GM04504 (cell line): ENCODE measurements at regions not wholly inside any gene's neighbourhood (a gene's known extent, or its start where the extent isn't known, plus 50 kb on each side); places are given as distances from the start of the nearest gene placed in this dataset.
A peak's percentile ranks its signal among the peaks of the same experiment; 100 is the strongest.
"Not testable (repeated sequence)": the region's sequence is repeated elsewhere in the genome, so short reads cannot be mapped to it uniquely, and the experiment has no call there.

Experiments used
- DNase-seq: peaks from one replicate; pipeline ENCODE4 v3.0.0-alpha.2; 2012; ENCODE audit warnings: low read depth

DNA sequence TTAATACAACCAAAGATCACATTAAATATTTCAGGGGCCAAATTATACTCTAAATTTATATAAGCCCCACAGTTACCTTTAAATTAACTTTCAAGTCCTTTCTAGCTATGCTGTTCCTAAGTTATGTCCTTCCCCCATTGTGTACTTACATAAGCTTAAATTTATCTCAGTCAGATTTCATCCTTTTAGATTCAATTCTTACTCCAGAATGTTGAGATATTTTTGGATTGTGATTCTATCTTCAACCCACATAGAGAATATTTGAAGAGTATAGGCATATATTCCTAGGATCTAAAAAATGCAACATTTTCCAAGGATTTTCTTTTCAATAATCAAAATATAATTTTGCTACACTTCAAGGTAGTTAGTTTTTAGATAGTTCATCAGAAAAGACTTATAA lies 242.8 kb downstream of the KCNE4 start:
- no peak for DNase-seq

DNA sequence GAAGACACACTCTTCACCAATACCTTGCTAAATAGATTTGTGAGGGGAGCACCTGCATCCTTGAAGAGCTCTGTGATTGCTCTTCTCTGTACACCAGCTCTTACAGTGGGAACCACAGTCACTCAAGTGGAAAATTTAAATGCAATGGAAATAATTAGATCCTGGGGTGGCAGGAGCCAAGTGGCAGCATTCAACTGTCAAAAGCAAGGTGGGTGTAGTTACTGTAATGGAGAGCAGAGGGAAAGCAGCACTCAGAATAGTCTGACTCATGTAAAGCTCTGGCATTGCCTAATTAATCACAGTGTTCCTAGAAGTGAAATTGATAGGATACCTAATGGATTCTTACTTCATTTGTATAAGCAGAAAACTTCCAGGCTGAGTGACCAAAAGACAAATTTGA lies 245.8 kb downstream of the KCNE4 start:
- no peak for DNase-seq

DNA sequence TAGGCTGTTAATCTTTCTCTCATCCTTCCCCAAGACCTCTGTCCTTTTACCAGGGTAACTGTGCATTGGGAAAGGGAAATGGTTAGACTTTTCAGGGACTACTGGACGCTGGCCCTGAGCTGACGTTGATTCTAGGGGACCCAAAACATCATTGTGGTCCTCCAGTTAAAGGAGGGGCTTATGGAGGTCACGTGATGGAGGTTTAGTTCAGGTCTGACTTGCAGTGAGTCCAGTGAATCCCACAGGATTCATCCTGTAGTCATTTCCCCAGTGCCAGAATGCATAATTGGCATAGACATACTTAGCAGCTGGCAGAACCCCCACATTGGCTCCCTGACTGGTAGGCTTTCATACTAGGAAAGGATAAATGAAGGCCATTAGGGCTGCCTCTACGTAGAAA lies 246.3 kb downstream of the KCNE4 start:
- not testable (repeated sequence) for DNase-seq

DNA sequence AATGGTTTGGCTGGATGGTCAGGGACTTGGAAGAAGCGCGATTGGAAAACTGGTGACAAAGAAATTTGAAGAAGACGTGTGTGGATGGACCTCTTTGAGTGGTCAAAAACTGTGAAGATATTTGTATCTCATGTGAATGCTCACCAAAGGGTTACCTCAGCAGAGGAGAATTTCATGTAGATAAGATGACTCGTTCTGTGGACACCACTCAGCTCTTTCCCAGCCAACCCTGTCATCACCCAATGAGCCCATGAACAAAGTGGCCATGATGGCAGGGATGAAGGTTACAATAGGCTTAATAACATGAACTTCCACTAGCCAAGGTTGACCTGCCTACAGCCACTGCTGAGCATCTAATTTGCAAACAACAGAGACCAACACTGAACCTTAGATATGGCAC lies 248.3 kb downstream of the KCNE4 start:
- no peak for DNase-seq

DNA sequence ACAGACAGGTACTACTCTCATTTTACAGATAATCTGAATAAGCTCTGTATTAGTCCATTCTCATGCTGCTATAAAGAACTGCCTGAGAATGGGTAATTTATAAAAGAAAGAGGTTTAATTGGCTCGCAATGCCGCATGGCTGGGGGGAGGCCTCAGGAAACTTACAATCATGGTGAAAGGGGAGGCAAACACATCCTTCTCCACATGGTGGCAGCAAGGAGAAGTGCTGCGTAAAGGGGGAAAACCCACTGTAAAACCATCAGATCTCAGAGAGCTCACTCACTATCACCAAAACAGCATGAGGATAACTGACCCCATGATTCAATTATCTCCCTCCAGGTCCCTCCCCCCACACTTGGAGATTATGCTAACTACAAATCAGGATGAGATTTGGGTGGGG lies 254.4 kb downstream of the KCNE4 start:
- DNase-seq: no peak

DNA sequence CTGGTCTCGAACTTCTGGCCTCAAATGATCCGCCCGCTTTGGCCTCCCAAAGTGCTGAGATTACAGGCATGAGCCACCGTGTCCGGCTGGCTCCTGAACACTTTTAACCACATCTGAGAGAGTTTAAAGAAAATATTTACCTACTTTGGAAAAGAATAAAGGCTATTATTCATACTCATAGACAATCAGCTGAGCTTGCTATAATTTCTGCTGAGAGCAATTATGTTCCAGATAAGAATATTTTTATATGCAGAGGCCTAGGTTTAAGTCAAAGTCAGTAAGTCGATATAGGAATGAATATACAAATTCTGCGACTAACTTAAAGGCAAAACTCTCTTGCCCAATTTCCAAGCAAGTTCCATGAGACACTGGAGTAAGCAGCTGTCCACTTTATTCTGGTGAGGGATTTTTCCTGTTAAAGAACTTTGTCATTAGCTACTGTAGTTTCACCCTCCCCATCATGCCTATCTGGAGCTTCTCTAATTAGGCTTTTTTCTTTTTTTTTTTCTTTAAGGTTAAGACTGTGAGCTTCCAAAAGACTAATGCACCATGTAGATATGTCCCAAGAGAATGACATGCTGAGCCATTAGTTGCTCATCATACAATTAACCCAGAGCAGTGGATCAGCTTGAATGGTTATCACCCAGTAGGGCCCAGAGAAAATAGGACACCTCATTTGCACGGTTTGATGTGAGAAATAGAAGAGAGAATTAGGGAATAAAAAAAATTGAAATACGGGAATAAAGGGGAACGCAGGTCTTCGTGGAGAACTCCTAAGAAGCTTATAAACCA lies 260.1 kb downstream of the KCNE4 start:
- DNase-seq: no peak

DNA sequence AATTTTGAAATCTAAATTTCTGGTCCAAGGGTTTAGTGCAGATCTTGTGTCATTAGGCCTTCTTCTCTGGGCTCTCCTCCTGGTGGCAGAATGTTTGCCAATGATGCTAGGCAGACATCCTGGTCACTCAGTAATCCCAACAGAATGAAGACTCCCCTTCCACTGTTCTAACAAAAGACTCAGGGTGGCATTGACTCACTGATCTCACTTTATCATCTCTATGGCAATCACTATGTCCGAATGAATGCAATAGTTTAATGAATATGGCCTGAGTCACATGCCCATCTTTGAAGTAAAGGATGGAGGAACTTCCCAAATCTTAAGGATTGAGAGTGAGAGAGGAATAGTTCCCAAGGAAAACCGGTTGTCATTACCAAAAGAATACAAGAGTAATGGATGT lies 261.1 kb downstream of the KCNE4 start:
- no peak for DNase-seq

DNA sequence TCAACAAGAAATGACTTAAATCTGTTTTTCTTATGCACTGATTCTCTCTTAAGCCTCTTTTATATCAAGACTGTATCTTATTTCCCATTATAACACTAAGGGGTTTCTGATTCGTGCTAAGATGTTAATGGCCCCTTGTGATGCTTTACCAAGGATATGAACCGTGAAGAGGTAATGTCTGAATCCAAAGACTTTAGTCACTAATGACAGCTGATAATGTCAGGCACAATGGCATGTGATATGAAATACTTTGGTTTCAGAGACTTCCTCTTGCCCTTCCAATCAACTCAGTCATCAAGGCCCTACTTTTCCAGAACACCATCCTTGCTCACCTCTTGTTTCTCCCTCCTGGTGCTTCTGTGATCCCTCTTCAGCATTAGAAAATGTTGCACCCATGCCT lies 262.8 kb downstream of the KCNE4 start:
- no peak for DNase-seq

DNA sequence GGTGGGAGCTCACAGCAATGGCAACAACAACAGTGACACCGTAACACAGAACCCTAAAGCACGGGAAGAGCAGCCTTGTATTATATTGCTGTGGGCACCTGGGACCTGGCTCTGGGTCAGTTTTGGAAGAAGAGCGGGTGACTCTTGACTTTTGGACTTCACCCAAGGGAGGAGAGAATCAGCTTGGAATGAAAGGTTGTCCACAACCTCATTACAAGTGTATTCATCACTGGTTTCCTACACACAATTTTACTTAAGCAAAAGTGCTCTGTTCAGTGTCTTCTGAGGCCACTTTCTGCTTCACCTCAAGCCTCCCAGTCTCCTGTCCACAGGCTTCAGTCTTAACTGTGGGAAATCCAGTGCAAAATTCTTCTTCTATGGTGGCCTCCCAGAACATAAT lies 263.8 kb downstream of the KCNE4 start:
- peak; percentile 20 for DNase-seq

DNA sequence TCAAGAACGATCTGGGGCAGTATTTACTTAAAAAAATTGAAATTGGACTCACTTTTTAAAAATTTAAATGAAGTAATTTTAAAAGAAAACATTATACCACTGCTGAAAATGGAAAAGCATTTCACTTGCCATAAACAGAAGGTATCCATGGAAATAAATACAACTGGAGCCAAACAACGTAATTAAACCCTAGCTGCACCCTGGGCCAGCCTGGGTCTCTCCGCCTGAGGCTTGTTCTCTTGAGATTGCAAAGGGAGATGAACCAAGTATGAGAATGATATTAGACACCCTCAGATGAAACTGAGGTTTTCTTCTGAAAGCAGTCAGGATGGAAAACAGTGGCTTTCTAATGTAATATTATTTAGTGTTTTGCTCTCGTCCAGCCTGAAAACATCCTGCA lies 264.4 kb downstream of the KCNE4 start:
- no peak for DNase-seq

DNA sequence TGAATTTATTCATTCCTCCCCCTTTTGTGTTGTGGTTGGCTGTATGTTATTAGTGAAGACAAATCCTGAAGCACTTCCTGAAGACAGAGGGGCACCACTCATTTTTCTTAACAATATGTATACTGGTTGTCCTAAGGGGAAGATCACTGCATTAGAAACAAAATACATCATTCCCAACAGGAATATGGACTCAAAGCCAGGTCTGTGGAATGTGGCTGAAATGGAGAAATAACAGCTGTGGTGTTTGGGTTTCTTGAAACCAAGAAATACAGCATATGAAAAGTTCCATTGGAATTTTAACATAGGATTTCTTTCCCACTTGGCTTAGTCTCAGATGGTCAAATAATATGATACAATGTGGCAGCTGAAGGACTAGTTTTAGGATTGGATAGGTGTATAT lies 267.6 kb downstream of the KCNE4 start:
- no peak for DNase-seq

DNA sequence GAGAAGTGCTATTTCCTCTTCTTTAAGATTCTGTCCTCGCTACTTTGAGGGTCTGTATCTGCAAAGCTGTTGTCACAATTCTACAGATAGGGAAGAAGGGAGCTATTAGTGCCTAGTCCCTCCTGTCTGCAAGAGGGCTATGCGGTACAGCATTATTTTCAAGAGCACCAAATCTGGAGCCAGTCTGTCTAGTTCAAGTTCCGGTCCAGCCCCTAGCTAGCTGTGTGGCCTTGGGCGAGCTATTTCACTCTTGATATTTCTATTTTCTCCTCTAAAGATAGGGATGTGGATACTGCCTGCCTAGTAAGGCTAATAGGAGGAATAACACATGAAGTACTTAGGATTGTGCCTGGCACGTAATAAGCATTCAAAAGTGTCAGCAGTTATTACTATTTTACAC lies 272.4 kb downstream of the KCNE4 start:
- DNase-seq: no peak

DNA sequence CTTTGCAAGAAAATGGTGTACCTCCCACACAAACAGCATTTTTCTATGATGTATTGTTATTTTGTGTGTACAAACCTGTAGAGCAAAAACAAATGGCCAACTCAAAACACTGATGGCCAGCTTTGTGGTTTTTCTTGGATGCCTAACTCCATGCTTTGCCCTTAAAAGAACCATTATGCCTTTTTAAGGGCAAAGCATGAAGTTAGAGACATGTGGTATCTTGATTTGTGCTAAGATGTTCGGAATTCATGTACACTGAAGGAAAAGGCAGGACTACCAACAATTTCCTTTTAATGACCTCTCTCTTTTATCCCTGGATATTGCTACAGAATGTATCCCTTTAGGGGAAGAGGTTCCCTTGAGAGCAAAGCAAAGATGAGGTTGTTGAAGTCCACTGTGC lies 273.6 kb downstream of the SCG2 start:
- DNase-seq: no peak

DNA sequence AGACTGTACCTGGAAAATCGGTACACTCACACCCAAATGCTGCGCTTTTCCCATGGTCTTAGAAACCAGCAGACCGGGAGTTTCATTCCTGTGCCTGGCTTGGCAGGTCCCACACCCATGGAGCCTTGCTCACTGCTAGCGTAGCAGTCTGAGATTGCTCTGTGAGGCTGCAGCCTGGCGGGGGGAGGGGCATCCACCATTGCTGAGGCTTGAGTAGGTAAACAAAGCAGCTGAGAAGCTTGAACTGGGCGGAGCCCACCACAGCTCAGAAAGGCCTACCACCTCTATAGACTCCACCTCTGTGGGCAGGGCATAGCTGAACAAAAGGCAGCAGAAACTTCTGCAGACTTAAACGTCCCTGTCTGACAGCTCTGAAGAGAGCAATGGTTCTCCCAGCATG lies 271.4 kb downstream of the SCG2 start:
- not testable (repeated sequence) for DNase-seq

DNA sequence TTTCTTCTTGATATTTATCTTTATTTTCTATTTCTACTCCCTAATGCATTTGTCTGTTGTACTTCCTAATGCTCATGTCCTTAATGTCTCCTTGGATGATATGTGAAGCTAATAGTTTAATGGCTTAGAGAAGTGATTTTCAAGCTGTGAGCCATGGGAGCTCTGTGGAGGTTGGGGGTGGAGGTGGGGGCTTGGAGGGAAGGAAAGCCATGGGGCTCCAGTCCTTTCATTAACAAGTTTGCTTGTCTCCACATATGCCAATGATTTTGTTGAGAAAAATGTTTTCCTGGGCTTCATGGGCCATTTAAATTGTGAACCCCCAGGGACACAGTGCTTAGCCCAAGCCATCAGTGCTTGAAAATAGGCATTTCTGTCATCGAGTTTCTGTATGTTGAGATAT lies 264.1 kb downstream of the SCG2 start:
- DNase-seq: no peak

DNA sequence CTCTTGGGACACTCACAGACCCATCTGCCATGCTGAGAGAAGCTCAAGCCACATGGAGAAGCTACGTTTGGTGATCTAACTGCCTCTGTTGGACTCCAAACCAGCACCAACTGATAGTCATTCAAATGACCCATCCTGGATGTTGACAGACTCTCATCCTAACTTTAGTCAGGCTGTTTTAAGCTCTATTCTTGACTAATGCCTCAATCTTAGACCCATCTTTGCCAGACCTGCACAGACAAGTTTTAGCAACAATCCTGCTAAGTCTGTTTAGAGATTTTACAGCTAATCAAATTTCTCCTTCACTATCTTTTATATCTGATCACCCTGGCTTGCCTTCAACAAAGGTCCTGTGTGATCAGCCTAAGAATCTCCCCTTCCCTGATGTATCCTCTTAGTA lies 245.1 kb downstream of the SCG2 start:
- DNase-seq: no peak

DNA sequence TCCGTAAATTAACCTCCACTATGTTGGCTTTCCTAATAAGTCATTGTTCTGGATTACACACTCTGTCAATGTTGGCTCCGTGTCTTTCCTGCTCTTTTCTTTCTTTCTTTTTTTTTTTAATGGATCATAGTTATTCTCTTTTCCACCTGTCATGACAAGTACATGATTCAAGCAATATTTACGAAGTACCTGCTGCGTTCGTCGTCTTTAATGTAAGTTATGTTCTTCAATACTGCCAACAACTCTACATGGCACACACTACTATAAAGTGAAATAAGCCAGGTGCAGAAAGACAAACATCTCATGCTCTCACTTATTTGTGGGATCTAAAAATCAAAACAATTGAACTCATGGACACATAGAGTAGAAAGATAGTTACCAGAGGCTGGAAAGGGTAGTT lies 239.1 kb downstream of the SCG2 start:
- no peak for DNase-seq

DNA sequence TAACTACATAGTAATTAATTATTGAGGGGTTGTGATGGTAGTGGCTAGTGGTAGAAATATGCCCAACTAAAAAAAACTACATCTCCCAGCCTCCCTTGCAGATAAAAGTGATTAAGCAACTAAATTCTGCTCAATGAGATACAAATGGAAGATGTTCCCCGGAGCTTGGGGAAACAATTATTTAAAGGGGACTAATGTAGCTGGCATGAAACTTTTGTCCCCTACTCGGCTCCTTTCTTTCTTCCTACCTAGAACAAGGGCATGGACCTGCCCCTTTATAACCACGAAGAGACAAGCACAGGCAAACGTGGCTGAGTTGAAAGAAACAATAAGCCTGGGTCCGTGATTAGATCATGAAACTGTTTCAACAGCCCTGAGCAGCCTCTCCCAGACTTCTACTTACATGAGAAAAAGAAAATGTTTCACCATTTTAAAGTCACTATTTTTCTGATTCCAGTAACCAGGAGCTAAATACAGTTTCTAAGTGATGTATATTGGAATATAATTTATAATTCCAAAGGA lies 236.9 kb downstream of the SCG2 start:
- no peak for DNase-seq

DNA sequence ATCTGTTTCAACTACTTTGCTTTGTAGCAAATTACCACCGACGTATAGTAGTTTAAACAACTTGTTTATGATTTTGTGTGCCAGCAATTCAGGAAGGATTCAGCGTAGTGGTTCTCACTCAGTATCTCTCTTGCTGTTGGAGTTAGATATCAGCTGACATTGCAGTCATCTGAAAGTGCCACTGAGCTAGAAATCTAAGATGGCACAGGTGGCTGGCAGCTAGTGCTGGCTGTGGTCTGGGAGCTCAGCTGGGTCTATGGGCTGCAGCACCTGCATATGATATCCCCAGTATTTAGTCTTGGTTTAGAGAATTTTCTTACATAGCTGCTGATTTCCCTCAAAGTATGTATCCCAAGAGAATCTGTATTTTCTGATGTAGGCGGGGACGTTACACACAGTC lies 235.6 kb downstream of the SCG2 start:
- no peak for DNase-seq

DNA sequence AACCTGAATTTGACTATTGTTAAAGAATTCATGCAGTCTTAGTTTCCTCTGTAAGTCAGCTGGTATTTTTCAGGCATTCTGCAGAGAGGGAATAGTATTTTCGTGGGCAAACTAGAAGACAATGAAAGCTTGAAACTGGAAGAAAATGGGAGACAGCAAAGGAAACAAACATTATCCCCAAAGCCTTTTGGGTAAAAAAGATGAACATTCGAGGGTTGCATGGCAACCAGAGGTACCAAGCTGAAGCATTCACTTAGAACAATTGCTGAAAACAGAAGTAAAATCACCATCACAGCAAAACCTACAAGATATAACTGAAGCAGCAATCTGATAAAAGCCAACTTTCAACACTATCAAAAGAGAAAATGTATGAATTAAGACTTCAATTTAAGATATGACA lies 233.7 kb downstream of the SCG2 start:
- no peak for DNase-seq

DNA sequence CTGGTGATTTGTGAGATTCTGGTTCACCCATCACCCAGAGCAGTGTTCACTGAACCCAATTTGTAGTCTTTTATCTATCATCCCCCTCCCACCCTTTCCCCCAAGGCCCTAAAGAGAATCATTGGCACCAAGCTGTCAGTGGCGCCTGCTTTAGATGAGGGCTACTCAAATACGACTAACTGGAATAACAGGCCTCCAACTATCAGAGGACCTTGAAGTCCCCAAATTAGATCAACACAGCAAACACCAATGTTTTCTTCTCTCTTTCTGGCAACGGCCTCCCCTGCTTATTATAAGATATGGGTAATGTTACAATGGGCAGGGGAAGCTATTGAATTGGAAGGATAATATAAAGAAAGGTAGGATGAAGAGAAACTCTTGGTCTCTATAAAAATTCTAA lies 232.3 kb downstream of the SCG2 start:
- DNase-seq: no peak

DNA sequence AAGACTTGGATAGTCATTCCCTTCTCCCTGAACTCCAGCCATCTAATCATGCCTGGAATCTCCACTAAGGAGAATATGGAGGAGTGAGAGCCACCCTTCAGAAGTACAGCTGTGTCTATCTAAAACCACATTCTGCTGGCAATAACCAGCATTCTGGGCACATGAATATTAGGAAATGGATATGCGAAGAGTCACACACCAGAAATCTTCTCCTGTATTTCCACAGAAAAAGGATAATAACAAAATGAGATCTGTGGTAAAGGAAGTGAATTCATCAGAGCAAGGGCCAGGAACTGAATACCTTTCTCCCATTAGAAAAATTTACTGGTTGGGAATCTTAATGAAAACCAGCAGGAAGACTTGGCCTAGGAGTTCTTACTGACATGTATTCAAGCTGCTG lies 218.8 kb downstream of the SCG2 start:
- peak; percentile 44 for DNase-seq

DNA sequence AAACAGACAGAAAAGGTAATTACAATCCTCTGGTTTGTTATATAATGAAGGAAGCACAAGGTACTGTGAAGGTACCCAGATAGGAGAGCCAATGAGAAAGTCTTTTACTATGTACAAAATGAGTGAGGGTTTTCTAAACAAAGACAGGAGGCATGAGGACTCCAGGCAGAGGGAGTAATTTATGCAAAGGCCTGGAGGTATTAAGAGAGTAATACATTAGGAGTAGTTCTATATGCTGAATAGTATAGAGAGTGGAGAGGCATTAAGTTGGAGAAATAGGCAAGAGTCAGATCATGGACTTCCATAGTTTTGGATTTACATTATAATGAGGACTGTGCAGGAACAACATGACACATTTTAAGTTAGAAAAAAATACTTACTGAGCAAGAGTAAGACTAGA lies 216.0 kb downstream of the SCG2 start:
- no peak for DNase-seq

DNA sequence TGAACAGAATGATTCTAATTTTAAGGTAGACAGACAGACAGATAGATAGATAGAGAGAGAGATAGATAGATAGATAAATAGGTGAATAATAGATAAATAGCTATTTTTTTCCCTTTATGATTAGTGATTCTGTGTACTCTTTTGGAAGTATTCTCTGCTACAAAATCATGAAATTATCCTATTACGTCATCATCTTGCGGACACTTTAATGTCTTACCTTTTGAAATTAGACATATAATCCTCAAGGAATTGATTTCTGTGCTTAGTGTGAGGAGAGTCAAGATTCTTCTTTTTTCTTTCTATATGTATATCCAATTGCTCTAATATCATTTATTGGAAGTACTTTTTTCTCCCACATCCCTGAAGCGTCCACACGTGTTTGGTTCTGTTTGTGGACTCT lies 215.2 kb downstream of the SCG2 start:
- no peak for DNase-seq
